HCT116 (cell line): ENCODE measurements at regions not wholly inside any gene's neighbourhood (a gene's known extent, or its start where the extent isn't known, plus 50 kb on each side); places are given as distances from the start of the nearest gene placed in this dataset.

Source experiments
- ATAC-seq: fragments of 200-7000 bp; cut with Tn5 transposase; 2 replicates; pipeline ENCODE4 v1.9.1; 2020; ENCODE audit warnings: mild to moderate bottlenecking, moderate library complexity
- BruUV-seq: library from RNA; stranded (reverse); fragments of 400-500 nt; replicated peaks from 2 replicates; lab custom pipeline; 2021; lab: Mats Ljungman, UMichigan
- CTCF ChIA-PET: fragments of 300-600 bp; sonication (Branson Sonifier 250); formaldehyde crosslinking; loops from one replicate; lab custom pipeline; 2021; ENCODE audit warnings: antibody characterized with exemption; lab: Charles Lee
- POLR2A ChIA-PET: fragments of 300-600, 350-600 bp; sonication (Branson Sonifier 250); formaldehyde crosslinking; loops from one replicate; lab custom pipeline; 2021; ENCODE audit warnings: antibody characterized with exemption; lab: Charles Lee
- RAD21 ChIA-PET, 2 experiments: fragments of 300-600 bp; sonication (Branson Sonifier 250); formaldehyde crosslinking; loops; one replicate each; lab custom pipeline; 2023; ENCODE audit warnings: low total read pairs in 2 of 2; ENCODE audit not compliant: uncharacterized antibody in 2 of 2, unreplicated experiment in 2 of 2, low non-redundant PET in 1 of 2; lab: Charles Lee
- DNase-seq: peaks from one replicate; pipeline ENCODE4 v3.0.0-alpha.2; 2010; ENCODE audit warnings: low read depth, low spot score
- H2AFZ ChIP-seq: fragments of 200-600 bp; shearing (Covaris generic), sonication (generic); 2 replicates; pipeline ENCODE4 v1.6.1; 2017; ENCODE audit warnings: low read depth, mixed run types, mixed read lengths, antibody characterized with exemption, low read length; ENCODE audit not compliant: poor library complexity, severe bottlenecking
- H3K27ac ChIP-seq: 2 replicates; pipeline ENCODE4 v1.5.1; 2012; ENCODE audit warnings: low read depth, low read length
- H3K27me3 ChIP-seq: fragments of 200-600 bp; sonication (generic); 2 replicates; pipeline ENCODE4 v1.6.1; 2016; ENCODE audit warnings: mixed run types, low read length, mixed read lengths; ENCODE audit not compliant: insufficient read depth
- H3K36me3 ChIP-seq, 2 experiments: fragments of 200-500 bp in 1 of 2; fragments of 200-600 bp in 1 of 2; sonication (Bioruptor generic) in 1 of 2; sonication (generic) in 1 of 2; 2 replicates each; pipeline versions ENCODE4 v1.5.1 to v1.6.1; 2014 to 2016; ENCODE audit warnings: low read length in 2 of 2, inconsistent platforms in 1 of 2, mixed read lengths in 1 of 2, mixed run types in 1 of 2; ENCODE audit not compliant: insufficient read depth in 2 of 2, control insufficient read depth in 1 of 2
- H3K4me1 ChIP-seq, 2 experiments: fragments of 200-600 bp in 1 of 2; sonication (generic) in 1 of 2; 2 replicates each; pipeline versions ENCODE4 v1.5.1 to v1.6.1; 2012 to 2017; ENCODE audit warnings: low read length in 2 of 2, inconsistent platforms in 1 of 2, mild to moderate bottlenecking in 1 of 2, mixed read lengths in 1 of 2, mixed run types in 1 of 2, moderate library complexity in 1 of 2; ENCODE audit not compliant: insufficient read depth in 2 of 2, control insufficient read depth in 1 of 2
- H3K4me2 ChIP-seq: fragments of 200-600 bp; sonication (generic); 2 replicates; pipeline ENCODE4 v1.6.1; 2017; ENCODE audit warnings: mixed run types, low read length, mixed read lengths
- H3K4me3 ChIP-seq, 2 experiments: fragments of 200-600 bp in 1 of 2; sonication (generic) in 1 of 2; replicated peaks in 1 of 2; 2 replicates each; pipeline ENCODE4 v1.5.1; 2011 to 2016; ENCODE audit warnings: low read length in 2 of 2, control low read depth in 1 of 2, low read depth in 1 of 2, mild to moderate bottlenecking in 1 of 2, mixed read lengths in 1 of 2, mixed run types in 1 of 2
- H3K79me2 ChIP-seq: fragments of 200-600 bp; sonication (generic); 2 replicates; pipeline ENCODE4 v1.6.1; 2017; ENCODE audit warnings: mild to moderate bottlenecking, mixed run types, low read length, moderate library complexity, mixed read lengths; ENCODE audit not compliant: insufficient read depth
- H3K9ac ChIP-seq: fragments of 200-600 bp; sonication (generic); 2 replicates; pipeline ENCODE4 v1.6.1; 2016; ENCODE audit warnings: low read length, mixed read lengths
- H3K9me2 ChIP-seq: fragments of 200-600 bp; sonication (generic), shearing (Covaris generic); 2 replicates; pipeline ENCODE4 v1.6.1; 2017; ENCODE audit warnings: mixed run types, mild to moderate bottlenecking, moderate library complexity; ENCODE audit not compliant: insufficient read depth
- H3K9me3 ChIP-seq, 2 experiments: fragments of 200-500 bp in 1 of 2; fragments of 200-600 bp in 1 of 2; sonication (Bioruptor generic) in 1 of 2; sonication (generic) in 1 of 2; 2 replicates each; pipeline ENCODE4 v1.6.1; 2014 to 2017; ENCODE audit warnings: low read length in 2 of 2, mixed read lengths in 2 of 2, inconsistent platforms in 1 of 2, low read depth in 1 of 2, mild to moderate bottlenecking in 1 of 2, mixed run types in 1 of 2, moderate library complexity in 1 of 2; ENCODE audit not compliant: control insufficient read depth in 1 of 2, insufficient read depth in 1 of 2
- H4K20me1 ChIP-seq: fragments of 200-600 bp; sonication (generic), shearing (Covaris generic); 2 replicates; pipeline ENCODE4 v1.6.1; 2017; ENCODE audit warnings: mixed run types, mild to moderate bottlenecking, moderate library complexity; ENCODE audit not compliant: insufficient read depth
- CEBPB ChIP-seq: IDR thresholded peaks from 2 replicates; pipeline ENCODE4 v1.6.1; 2012; ENCODE audit warnings: low read depth
- EGR1 ChIP-seq: IDR thresholded peaks from 2 replicates; pipeline ENCODE4 v1.6.1; 2012; ENCODE audit warnings: low read depth
- ELF1 ChIP-seq: IDR thresholded peaks from 2 replicates; pipeline ENCODE4 v1.6.1; 2012; ENCODE audit warnings: low read depth, borderline replicate concordance
- EZH2 ChIP-seq: fragments of 200-600 bp; sonication (generic); IDR thresholded peaks from 2 replicates; pipeline ENCODE4 v1.6.1; 2017; ENCODE audit warnings: antibody characterized with exemption, mixed run types
- EZH2phosphoT487 ChIP-seq: fragments of 200-600 bp; IDR thresholded peaks from 2 replicates; pipeline ENCODE4 v1.6.1; 2018; ENCODE audit warnings: antibody characterized with exemption, borderline replicate concordance
- FOSL1 ChIP-seq: IDR thresholded peaks from 2 replicates; pipeline ENCODE4 v1.6.1; 2012; ENCODE audit warnings: low read depth
- JUND ChIP-seq: IDR thresholded peaks from 2 replicates; pipeline ENCODE4 v1.6.1; 2012
- RAD21 ChIP-seq: IDR thresholded peaks from 2 replicates; pipeline ENCODE4 v1.6.1; 2012; ENCODE audit warnings: low read depth, mild to moderate bottlenecking
- SRF ChIP-seq: IDR thresholded peaks from 2 replicates; pipeline ENCODE4 v1.6.1; 2012; ENCODE audit warnings: low read depth
- TCF7L2 ChIP-seq: IDR thresholded peaks from 2 replicates; pipeline ENCODE4 v1.7.0; 2011; ENCODE audit warnings: borderline replicate concordance, inconsistent platforms; ENCODE audit not compliant: insufficient read depth, insufficient read length; ENCODE audit errors: extremely low read depth
- YY1 ChIP-seq: IDR thresholded peaks from 2 replicates; pipeline ENCODE4 v1.6.1; 2011; ENCODE audit warnings: low read length, low read depth, moderate library complexity, mild to moderate bottlenecking; ENCODE audit not compliant: insufficient replicate concordance; ENCODE audit errors: extremely low read depth
- intact Hi-C: fragments of 100-400 bp; cut with micrococcal nuclease; formaldehyde crosslinking; loops from 2 replicates; pipeline ENCODE4 v1.10.0; 2022
- TF ChIP-seq, protein P1 (sequence below), 3 experiments: fragments of 200-600 bp in 1 of 3; sonication (generic) in 1 of 3; IDR thresholded peaks in 2 of 3; conservative IDR thresholded peaks in 1 of 3; 2 replicates each; pipeline ENCODE4 v1.5.1; 2012 to 2017; ENCODE audit warnings: low read depth in 2 of 3, low read length in 2 of 3, antibody characterized with exemption in 1 of 3, borderline replicate concordance in 1 of 3, control low read depth in 1 of 3, mild to moderate bottlenecking in 1 of 3, mixed read lengths in 1 of 3, mixed run types in 1 of 3, moderate library complexity in 1 of 3; ENCODE audit not compliant: insufficient read depth in 1 of 3

DNA sequence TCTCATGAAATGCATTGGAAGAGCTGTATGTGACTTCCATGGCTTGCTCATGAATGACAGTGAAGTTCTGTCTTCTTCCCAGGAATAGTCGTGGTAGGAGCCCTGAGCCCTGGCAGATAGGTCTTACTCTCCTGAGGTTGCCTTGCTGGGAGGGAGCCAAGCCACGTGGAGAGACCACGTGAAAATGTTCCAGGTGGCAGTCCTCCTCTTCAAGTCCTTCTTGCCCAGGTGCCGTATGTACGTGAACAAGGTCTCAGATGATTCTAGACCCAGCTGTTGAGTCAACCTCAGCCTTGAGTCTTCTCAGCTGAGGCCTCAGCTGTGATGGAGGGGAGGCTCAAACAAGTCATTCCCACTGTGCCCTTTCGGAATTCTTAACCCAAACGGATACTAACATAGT lies 192.4 kb upstream of the PRDM1 start:
- ChIA-PET POLR2A (no interaction called here), CTCF (no interaction called here), RAD21 (no interaction called here)
- Histone ChIP-seq H3K27ac (no peak overlapping the region), H3K27me3 (no peaks in the 10 kb centered on the region), H2AFZ (no peak overlapping the region), H3K79me2 (no peaks in the 10 kb centered on the region), H4K20me1 (no peaks in the 10 kb centered on the region), H3K4me2 (no peak overlapping the region), H3K4me3 (no peak overlapping the region), H3K4me1 (peaks cover 0 to 15% of the 10 kb centered on the region in 2 experiments; a peak in 3 of 4 replicates), H3K9me2 (no peaks in the 10 kb centered on the region), H3K9me3 (no peaks in the 10 kb centered on the region), H3K36me3 (no peaks in the 10 kb centered on the region), H3K9ac (no peak overlapping the region)
- ATAC-seq (no peak), DNase-seq (no peak)
- intact Hi-C loops, result no loop called here
- TF ChIP-seq SRF, result no peak
- TF ChIP-seq TCF7L2, result no peak
- TF ChIP-seq RAD21, result no peak
- TF ChIP-seq YY1, result no peak
- TF ChIP-seq, protein P1, sequence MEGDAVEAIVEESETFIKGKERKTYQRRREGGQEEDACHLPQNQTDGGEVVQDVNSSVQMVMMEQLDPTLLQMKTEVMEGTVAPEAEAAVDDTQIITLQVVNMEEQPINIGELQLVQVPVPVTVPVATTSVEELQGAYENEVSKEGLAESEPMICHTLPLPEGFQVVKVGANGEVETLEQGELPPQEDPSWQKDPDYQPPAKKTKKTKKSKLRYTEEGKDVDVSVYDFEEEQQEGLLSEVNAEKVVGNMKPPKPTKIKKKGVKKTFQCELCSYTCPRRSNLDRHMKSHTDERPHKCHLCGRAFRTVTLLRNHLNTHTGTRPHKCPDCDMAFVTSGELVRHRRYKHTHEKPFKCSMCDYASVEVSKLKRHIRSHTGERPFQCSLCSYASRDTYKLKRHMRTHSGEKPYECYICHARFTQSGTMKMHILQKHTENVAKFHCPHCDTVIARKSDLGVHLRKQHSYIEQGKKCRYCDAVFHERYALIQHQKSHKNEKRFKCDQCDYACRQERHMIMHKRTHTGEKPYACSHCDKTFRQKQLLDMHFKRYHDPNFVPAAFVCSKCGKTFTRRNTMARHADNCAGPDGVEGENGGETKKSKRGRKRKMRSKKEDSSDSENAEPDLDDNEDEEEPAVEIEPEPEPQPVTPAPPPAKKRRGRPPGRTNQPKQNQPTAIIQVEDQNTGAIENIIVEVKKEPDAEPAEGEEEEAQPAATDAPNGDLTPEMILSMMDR (IDR thresholded peaks at IDR 0.05 in 2 of 3, conservative IDR thresholded peaks at IDR 0.05 in 1 of 3; ENCODE audit: borderline replicate concordance in 1 of 3, insufficient read depth in 1 of 3, low read depth in 2 of 3, low read length in 2 of 3), result no peak
- no peak for TF ChIP-seq ELF1
- TF ChIP-seq JUND, result no peak
- TF ChIP-seq EGR1, result no peak
- no peak for TF ChIP-seq CEBPB
- TF ChIP-seq EZH2phosphoT487, result no peak
- no peak for TF ChIP-seq EZH2
- no peak for TF ChIP-seq FOSL1
- no TSS peak for BruUV-seq
